ENCODE measurements at regions not wholly inside any gene's neighbourhood (a gene's known extent, or its start where the extent isn't known, plus 50 kb on each side); places are given as distances from the start of the nearest gene placed in this dataset.
"Not testable (repeated sequence)": the region's sequence is repeated elsewhere in the genome, so short reads cannot be mapped to it uniquely, and the experiment has no call there.

DNA sequence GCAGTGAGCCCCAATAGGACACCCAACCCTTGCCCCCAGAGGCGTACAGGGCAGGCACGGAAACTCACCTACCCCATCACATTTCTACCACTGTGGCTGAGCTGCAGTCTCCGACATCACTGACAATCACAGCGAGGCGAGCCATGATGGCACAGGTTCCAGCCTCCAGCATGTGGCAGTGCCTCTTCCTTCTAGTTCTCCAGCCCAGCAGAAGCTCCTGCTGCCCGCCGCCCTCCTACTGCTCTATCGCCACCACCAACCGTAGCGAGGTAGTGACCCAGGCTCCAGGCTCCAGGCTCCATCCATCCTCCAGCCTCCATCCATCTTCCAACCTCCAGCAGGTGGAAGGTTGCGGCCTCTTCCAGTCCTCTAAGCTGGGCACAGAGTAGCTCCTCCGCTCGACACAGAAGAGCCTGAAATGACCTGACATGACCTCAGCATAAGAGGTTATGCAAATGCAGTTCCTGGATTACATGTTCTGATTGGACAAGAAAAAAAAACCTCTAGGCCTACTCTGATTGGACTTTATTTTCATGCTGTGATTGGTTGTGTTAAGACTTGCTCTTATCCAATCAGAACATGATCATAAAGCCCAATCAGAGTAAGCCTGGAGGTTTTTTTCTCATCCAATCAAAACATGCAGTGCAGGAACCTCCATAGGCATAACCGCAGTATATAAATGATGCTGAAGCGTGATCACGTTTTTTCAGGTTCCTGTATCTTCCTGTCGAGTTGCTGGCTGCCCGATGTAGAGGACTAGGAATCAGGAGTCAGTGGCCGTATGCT lies 438.9 kb upstream of the ZNF337 start:
- Histone ChIP-seq H3K27ac (ENCODE audit: low read length) (no peak overlapping the region), H3K4me1 (ENCODE audit: control insufficient read depth, insufficient read depth, low read length) (no peaks in the 10 kb centered on the region), H3K36me3 (ENCODE audit: control insufficient read depth, insufficient read depth, low read length) (no peaks in the 10 kb centered on the region), H3K9me3 (replicated peaks; ENCODE audit: control insufficient read depth, low read depth, low read length) (peaks cover 2% of the 10 kb centered on the region), H3K27me3 (ENCODE audit: control insufficient read depth, insufficient read depth, low read length) (no peaks in the 10 kb centered on the region), H3K4me3 (ENCODE audit: low read length) (no peak overlapping the region)
- 86% methylated on average over 16 of the region's 19 CpGs for WGBS (ENCODE audit: insufficient coverage)
- no peak for DNase-seq

DNA sequence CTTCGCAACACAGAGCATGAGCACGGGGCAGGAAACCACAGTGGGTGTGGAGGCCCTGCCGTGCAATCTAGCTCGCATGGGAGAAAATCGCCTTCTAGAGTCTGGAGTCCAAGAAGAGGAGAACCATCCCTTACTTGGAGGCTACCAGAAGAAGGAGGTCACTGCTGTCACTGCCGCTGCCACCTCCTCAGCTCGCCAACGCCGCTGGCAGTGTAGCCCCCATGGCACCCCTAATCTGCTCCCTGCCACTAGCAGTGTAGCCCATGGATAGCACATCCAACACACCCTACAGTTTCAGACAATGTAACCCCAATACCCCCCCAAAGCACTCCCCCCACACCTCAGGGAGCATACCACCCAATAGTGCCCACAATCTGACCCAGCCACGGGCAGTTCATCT lies 438.0 kb upstream of the ZNF337 start:
- H3K27ac ChIP-seq (ENCODE audit: low read length), result no peak overlapping the region

DNA sequence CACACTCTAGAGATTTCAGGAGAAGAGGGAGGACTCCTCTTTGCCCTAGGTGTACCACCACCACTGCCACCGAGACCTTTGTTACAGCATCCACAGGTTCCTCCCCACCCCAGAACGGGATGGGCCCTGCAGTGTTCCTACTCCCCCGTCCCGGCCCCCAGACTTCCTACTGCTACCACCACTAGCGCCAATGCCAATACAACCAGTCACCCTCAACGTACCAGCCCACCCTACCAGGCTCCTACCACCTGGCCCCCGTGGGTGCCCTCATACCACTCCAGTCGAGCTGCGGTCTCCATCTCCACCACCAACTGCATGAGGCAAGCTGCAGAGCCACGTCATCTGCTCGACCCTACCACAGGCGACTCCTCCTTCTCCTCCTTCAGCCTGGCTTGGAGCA lies 437.1 kb upstream of the ZNF337 start:
- H3K9me3 ChIP-seq (replicated peaks; ENCODE audit: control insufficient read depth, low read depth, low read length); H3K4me3 ChIP-seq (ENCODE audit: low read length); H3K27me3 ChIP-seq (ENCODE audit: control insufficient read depth, insufficient read depth, low read length); H3K4me1 ChIP-seq (ENCODE audit: control insufficient read depth, insufficient read depth, low read length); H3K27ac ChIP-seq (ENCODE audit: low read length); DNase-seq; H3K36me3 ChIP-seq (ENCODE audit: control insufficient read depth, insufficient read depth, low read length): not testable (repeated sequence)
- 89% methylated on average over 7 of the region's 12 CpGs for WGBS (ENCODE audit: insufficient coverage)

More for the DNA sequence above, 438.0 kb upstream of the ZNF337 start:
- Histone ChIP-seq H3K4me1 (ENCODE audit: control insufficient read depth, insufficient read depth, low read length) (no peaks in the 10 kb centered on the region), H3K4me3 (ENCODE audit: low read length) (no peak overlapping the region), H3K27me3 (ENCODE audit: control insufficient read depth, insufficient read depth, low read length) (no peaks in the 10 kb centered on the region), H3K9me3 (replicated peaks; ENCODE audit: control insufficient read depth, low read depth, low read length) (peaks cover 2% of the 10 kb centered on the region), H3K36me3 (ENCODE audit: control insufficient read depth, insufficient read depth, low read length) (no peaks in the 10 kb centered on the region)
- WGBS (ENCODE audit: insufficient coverage), result 81% methylated on average over 6 of the region's 10 CpGs
- no peak for DNase-seq

DNA sequence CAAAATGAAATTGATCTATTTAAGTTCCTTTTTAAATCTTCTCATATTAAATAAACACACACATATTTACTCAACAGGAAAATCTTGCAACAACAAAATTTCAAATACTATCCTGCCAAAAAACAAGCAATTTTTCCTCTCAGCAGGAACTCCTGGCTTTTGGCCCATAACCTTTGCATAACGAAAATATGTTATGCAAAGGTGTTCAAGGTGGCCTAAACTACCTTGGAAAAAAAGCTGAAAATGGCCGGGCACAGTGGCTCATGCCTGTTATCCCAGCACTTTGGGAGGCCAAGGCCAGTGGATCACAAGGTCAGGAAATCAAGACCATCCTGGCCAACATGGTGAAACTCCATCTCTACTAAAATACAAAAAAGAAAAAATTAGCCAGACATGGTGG lies 424.3 kb upstream of the ZNF337 start:
- not testable (repeated sequence) for H3K27ac ChIP-seq (ENCODE audit: low read length)

DNA sequence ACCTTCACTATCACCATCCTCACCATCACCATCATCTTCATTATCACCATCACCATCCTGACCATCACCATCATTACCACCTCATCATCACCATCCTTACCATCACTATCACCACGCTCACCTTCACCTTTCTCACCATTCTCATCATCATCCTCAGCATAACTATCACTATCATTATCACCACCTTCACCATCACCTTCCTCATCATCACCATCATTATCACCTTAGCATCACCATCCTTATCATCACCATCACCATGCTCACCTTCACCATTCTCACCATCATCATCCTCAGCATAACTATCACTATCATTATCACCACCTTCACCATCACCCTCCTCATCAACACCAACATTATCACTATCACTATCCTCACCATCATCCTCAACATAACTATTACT lies 397.8 kb upstream of the ZNF337 start:
- H3K36me3 ChIP-seq (ENCODE audit: control insufficient read depth, insufficient read depth, low read length); H3K9me3 ChIP-seq (replicated peaks; ENCODE audit: control insufficient read depth, low read depth, low read length); H3K4me1 ChIP-seq (ENCODE audit: control insufficient read depth, insufficient read depth, low read length); DNase-seq; H3K27ac ChIP-seq (ENCODE audit: low read length); H3K27me3 ChIP-seq (ENCODE audit: control insufficient read depth, insufficient read depth, low read length); H3K4me3 ChIP-seq (ENCODE audit: low read length): not testable (repeated sequence)
- WGBS (ENCODE audit: insufficient coverage), result 73% methylated on average over 1 of the region's 1 CpG

More for the DNA sequence above, 424.3 kb upstream of the ZNF337 start:
- WGBS (ENCODE audit: insufficient coverage), result no CpG with 5 or more reads among the region's 2 CpGs
- not testable (repeated sequence) for H3K9me3 ChIP-seq (replicated peaks; ENCODE audit: control insufficient read depth, low read depth, low read length); H3K36me3 ChIP-seq (ENCODE audit: control insufficient read depth, insufficient read depth, low read length); DNase-seq; H3K4me3 ChIP-seq (ENCODE audit: low read length); H3K4me1 ChIP-seq (ENCODE audit: control insufficient read depth, insufficient read depth, low read length); H3K27me3 ChIP-seq (ENCODE audit: control insufficient read depth, insufficient read depth, low read length)

DNA sequence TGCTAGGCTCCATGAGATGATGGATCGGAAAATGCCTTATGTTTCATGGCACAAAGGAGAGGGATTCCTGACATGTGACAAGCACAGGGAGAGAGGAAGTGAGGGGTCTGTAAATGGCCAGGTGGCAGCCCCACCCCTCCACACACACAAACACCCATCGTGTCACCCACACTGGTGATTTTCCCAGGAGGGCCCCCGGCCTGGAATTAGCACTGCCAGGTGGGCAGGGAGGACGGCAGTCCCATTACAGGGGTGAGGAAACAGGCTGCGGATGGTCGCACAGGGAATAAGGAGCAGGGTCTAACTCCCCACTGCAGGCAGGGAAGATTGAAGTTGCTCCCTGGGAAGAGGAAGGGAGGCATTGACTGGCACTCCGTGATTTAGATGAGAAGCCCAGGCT lies 395.3 kb upstream of the ZNF337 start:
- not testable (repeated sequence) for H3K36me3 ChIP-seq (ENCODE audit: control insufficient read depth, insufficient read depth, low read length); H3K4me1 ChIP-seq (ENCODE audit: control insufficient read depth, insufficient read depth, low read length); H3K27ac ChIP-seq (ENCODE audit: low read length); H3K4me3 ChIP-seq (ENCODE audit: low read length); H3K27me3 ChIP-seq (ENCODE audit: control insufficient read depth, insufficient read depth, low read length); DNase-seq; H3K9me3 ChIP-seq (replicated peaks; ENCODE audit: control insufficient read depth, low read depth, low read length)
- WGBS (ENCODE audit: insufficient coverage), result 77% methylated on average over 3 of the region's 7 CpGs

DNA sequence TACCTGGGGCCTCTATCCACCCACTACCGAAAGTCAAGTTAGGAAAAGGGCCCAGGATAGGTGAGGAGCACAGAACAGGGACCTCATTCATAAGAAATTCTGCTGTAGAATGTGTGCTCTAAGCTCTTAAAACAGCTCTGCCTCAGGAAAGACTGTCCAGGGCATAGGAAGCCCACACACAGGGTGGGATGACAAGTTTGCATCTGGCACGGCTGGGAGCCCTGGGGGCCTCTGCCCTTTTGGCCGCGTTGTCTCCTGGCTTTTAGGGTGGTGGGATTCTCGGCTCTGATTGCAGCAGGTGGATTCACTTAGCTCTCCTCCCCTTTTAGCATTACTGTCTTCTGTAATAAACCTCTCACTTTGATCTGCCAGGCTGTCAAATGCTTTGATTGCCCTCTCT lies 389.5 kb upstream of the ZNF337 start:
- WGBS (ENCODE audit: insufficient coverage), result no CpG with 5 or more reads among the region's 5 CpGs
- H3K36me3 ChIP-seq (ENCODE audit: control insufficient read depth, insufficient read depth, low read length); H3K9me3 ChIP-seq (replicated peaks; ENCODE audit: control insufficient read depth, low read depth, low read length); H3K4me1 ChIP-seq (ENCODE audit: control insufficient read depth, insufficient read depth, low read length); DNase-seq; H3K27ac ChIP-seq (ENCODE audit: low read length); H3K27me3 ChIP-seq (ENCODE audit: control insufficient read depth, insufficient read depth, low read length); H3K4me3 ChIP-seq (ENCODE audit: low read length): not testable (repeated sequence)

DNA sequence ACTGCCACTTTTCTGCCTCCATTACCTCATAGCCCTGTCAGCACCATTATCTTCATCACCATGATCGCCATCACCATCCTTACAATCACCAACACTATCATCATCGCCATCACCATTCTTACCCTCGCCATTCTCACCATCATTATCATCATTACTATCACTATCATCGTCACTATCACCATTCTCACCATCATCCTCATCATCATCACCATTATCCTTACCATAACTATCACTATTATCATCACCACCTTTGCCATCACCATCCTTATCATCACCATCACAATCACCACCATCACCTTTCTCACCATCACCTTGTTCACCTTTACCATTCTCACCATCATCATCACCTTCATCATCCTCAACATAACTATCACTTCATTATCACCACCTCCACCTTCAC lies 377.3 kb upstream of the ZNF337 start:
- H3K9me3 ChIP-seq (replicated peaks; ENCODE audit: control insufficient read depth, low read depth, low read length); H3K27ac ChIP-seq (ENCODE audit: low read length); H3K4me1 ChIP-seq (ENCODE audit: control insufficient read depth, insufficient read depth, low read length); H3K36me3 ChIP-seq (ENCODE audit: control insufficient read depth, insufficient read depth, low read length); H3K4me3 ChIP-seq (ENCODE audit: low read length); H3K27me3 ChIP-seq (ENCODE audit: control insufficient read depth, insufficient read depth, low read length); DNase-seq: not testable (repeated sequence)
- 81% methylated on average over 4 of the region's 4 CpGs for WGBS (ENCODE audit: insufficient coverage)

DNA sequence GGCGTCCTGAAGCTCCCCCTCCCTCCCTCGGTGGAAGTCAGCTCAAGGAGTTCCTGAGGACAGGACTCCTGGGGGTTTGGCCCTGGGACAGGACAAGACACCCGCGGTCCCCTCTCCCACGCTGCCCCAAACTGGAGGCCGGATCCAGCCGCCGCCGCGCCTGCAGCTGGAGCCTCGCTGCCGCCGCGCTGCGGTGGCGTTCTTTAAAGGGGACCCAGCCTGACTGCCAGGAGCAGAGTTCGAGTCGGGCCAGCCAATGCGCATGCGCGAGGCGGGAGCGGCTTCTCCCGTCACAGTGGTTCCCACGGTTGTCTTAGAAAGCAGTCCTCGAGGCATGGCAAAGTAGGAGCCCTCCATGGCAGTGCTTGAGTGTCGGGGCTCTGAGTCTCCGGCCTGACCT lies 362.7 kb upstream of the ZNF337 start:
- H3K27me3 ChIP-seq (ENCODE audit: control insufficient read depth, insufficient read depth, low read length); H3K4me1 ChIP-seq (ENCODE audit: control insufficient read depth, insufficient read depth, low read length); DNase-seq; H3K4me3 ChIP-seq (ENCODE audit: low read length); H3K36me3 ChIP-seq (ENCODE audit: control insufficient read depth, insufficient read depth, low read length); H3K27ac ChIP-seq (ENCODE audit: low read length); H3K9me3 ChIP-seq (replicated peaks; ENCODE audit: control insufficient read depth, low read depth, low read length): not testable (repeated sequence)
- WGBS (ENCODE audit: insufficient coverage), result no CpG with 5 or more reads among the region's 28 CpGs

DNA sequence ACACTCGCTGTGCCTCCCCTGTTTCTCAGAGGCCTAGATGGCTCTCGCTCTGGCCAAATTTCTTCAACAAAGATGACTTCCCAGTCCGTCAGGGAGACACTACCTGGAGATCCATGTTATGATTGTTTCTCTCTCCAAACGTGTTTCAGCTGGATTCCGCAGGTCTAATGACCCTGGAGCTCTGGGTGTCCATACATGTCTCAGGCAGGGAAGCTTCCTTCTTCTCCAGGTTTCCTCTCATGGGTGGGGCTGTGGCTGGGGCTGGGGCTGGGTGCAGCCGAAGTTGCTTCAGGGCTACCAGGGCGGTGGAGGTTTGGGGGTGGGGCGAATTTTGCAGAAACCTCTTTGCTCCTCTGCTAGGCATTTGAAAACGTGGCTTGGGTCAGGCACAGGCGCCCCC lies 361.8 kb upstream of the ZNF337 start:
- not testable (repeated sequence) for H3K27me3 ChIP-seq (ENCODE audit: control insufficient read depth, insufficient read depth, low read length); H3K9me3 ChIP-seq (replicated peaks; ENCODE audit: control insufficient read depth, low read depth, low read length); H3K27ac ChIP-seq (ENCODE audit: low read length); H3K4me3 ChIP-seq (ENCODE audit: low read length); H3K4me1 ChIP-seq (ENCODE audit: control insufficient read depth, insufficient read depth, low read length); DNase-seq; H3K36me3 ChIP-seq (ENCODE audit: control insufficient read depth, insufficient read depth, low read length)
- WGBS (ENCODE audit: insufficient coverage), result no CpG with 5 or more reads among the region's 10 CpGs

All from muscle of leg (tissue), 3 donors.